ENCODE measurements at regions not wholly inside any gene's neighbourhood (a gene's known extent, or its start where the extent isn't known, plus 50 kb on each side); places are given as distances from the start of the nearest gene placed in this dataset.
A peak's percentile ranks its signal among the peaks of the same experiment; 100 is the strongest.
"Not testable (repeated sequence)": the region's sequence is repeated elsewhere in the genome, so short reads cannot be mapped to it uniquely, and the experiment has no call there.

DNA sequence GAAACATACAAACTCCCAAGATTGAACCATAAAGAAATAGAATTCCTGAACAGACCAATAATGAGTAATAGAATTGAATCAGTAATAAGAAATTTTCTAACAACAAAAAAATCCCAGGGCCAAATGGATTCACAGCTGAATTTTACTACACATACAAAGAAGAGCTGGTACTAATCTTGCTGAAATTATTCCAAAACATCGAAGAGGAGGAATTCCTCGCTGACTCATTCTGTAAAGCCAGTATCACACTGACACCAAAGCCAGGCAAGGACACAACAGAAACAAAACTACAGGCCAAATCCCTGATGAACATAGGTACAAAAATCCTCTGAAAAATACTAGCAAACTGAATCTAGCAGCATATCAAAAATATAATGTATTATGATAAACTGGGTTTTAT, 367.8 kb upstream of the CLEC14A start:
- no peak for DNase-seq
- in situ Hi-C loops (cut with MboI; ENCODE audit: low pct_unique_long_range_greater_than_20kb, low sequenced_read_pairs): no loop called here

DNA sequence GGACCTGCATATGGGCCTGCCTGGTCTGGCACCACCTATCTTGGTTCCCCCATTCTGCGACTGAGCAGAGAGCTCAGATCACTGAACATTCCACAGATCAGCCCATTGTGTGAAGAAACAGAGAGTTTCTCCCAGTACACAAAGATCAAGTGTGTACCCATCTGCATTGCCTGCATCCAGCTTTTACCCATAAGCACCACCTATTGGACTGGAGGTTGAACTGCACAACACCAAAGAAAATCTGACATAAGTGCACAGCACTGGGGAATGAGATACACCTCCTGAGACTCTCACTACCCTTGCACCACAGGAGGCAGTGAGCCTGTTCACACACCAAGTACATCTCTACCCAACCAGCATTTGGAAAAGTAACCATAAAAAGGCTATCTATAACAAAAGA, 362.6 kb upstream of the CLEC14A start:
- in situ Hi-C loops (cut with MboI; ENCODE audit: low pct_unique_long_range_greater_than_20kb, low sequenced_read_pairs): no loop called here
- no peak for DNase-seq

- in situ Hi-C loops (cut with MboI; ENCODE audit: low pct_unique_long_range_greater_than_20kb, low sequenced_read_pairs): no loop called here
- DNase-seq: no peak
These were observed 361.1 kb upstream of the CLEC14A start for GRCh38 chr14:38616959-38617358.

DNA sequence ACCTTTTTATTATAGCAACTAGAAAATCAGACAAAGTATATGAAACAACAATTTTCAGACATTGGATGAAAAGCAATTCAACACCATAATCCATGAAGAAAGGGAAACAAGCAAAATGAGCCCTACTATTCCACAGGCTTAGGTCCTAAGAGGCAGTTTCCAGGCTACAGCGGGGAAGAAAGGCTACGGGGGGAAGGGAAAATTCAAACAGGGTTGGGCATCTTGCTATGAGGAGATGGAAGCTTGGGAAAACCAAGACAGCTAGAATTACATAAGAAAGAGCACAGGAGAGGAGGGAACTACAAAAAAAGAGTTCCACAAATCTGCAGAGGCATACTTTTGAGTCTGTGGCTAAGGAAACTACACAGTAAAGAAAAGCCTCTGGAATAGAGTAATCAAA, 356.0 kb upstream of the CLEC14A start:
- in situ Hi-C loops (cut with MboI; ENCODE audit: low pct_unique_long_range_greater_than_20kb, low sequenced_read_pairs): no loop called here
- no peak for DNase-seq

DNA sequence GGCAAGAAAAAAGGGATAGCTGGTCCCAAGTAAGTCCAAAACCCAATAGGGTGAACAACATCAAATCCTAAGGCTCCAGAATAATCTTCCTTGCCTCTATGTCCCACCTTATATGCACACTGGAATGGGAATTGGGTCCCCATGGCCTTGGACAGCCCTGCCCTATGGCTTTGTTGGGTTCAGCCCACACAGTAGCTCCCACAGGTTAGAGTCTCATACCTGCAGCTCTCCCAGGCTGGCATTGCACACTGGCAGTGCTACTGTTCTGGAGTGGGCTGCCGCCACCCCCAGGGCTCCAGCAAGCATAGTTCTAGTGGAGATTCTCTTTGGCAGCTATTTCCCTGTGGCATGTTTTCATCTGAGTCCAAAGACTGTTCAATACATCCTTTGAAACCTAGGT, 352.4 kb upstream of the CLEC14A start:
- in situ Hi-C loops (cut with MboI; ENCODE audit: low pct_unique_long_range_greater_than_20kb, low sequenced_read_pairs): no loop called here
- no peak for DNase-seq

DNA sequence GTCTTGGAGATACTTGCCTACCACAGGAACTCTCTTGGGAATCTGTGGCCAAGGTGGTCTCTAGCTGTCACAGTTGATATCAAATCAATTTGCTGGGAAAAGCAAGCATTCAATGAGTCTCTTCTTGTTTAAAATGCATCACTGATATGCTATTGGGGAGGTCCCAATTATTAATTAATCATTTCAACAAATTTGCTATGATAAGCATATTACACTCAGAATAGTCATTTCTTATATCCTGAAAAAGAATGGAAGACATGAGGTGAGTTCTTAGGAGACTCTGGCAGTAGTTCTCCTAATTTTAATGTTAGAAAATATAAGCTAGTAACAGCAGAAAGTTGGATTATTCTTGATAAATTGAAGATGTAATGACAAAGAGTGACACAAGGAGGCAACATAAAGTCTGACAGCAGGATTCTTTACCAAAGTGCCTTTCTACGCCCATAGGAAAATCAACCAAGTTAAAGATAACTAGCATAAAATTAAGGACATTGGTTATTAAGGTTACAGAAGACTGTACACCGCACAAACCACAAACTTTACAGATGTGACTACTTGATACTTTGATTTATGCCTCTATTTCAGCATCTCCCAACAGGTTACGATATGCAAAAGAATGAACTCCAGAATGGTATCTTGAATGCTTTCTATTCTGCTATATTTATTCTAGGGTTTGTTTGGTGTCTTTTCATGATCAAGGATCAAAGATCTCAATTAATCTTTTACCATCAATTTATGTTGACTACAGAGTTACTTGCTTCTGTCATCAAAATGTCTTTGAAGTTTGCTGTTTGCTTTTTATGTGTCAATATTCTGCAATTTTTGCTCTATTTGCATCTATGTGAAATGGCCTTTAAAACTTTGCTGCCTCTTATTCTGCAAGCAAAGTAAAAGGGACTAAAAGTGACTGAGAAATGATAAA, 349.6 kb upstream of the CLEC14A start:
- DNase-seq: no peak
- in situ Hi-C loops (cut with MboI; ENCODE audit: low pct_unique_long_range_greater_than_20kb, low sequenced_read_pairs): no loop called here

GRCh38 chr14:38600572-38600971, 344.7 kb upstream of the CLEC14A start:
- DNase-seq; in situ Hi-C loops (cut with MboI; ENCODE audit: low pct_unique_long_range_greater_than_20kb, low sequenced_read_pairs): not testable (repeated sequence)

- in situ Hi-C loops (cut with MboI; ENCODE audit: low pct_unique_long_range_greater_than_20kb, low sequenced_read_pairs): no loop called here
- no peak for DNase-seq
These were observed 337.6 kb upstream of the CLEC14A start for GRCh38 chr14:38593476-38593875.

DNA sequence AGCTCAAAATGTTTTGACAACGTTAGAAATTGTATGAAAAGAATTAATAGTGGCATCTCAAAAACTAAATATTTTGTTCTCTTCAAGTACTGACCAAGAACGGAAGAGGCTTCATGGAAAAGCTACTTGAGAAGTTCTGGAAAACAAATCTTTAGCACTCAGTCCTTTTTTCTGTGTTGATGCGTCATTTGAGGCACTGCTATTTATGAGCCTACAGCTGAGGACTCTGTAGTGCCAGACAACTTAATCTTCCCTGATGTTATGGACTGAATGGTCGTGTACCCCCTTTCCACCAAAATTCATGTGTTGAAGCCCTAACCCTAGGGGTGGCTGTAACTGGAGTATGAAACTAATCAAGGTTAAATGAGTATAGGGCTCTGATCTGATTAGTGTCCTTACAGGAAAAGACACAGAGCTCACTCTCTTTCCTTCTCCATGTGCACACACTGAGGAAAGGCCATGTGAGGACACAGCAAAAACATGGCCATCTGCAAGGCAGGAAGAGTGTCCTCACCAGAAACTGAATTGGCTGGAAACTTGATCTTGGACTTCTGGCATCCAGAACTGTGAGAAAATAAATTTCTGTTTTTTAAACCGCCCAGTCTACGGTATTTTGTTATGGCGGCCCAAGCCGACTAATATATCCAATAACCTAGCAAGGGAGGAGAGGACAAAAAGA, 337.0 kb upstream of the CLEC14A start:
- in situ Hi-C loops (cut with MboI; ENCODE audit: low pct_unique_long_range_greater_than_20kb, low sequenced_read_pairs): no loop called here

GRCh38 chr14:38589747-38590350, 334.0 kb upstream of the CLEC14A start:
- in situ Hi-C loops (cut with MboI; ENCODE audit: low pct_unique_long_range_greater_than_20kb, low sequenced_read_pairs): no loop called here
- DNase-seq: no peak

More for the DNA sequence above, 337.0 kb upstream of the CLEC14A start:
- DNase-seq: no peak

DNA sequence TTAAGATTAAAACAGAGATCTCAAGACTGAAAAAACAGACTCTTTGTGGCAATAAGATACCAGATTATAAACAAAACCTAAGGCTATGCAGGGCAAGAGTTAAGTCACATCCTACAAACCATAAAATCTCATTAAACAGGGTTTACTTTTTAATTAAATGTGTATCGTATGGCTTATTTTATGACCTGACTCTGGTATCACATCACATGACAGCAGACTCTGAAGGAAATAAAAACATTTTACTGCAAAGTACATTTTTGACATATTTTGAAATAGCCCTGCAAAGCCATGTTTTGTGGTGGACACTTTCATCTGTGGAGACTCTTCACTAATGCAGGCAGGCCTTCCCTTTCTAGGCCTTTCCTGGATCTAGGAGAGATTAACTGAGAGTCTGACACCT, 327.6 kb upstream of the CLEC14A start:
- DNase-seq: no peak
- in situ Hi-C loops (cut with MboI; ENCODE audit: low pct_unique_long_range_greater_than_20kb, low sequenced_read_pairs): no loop called here

DNA sequence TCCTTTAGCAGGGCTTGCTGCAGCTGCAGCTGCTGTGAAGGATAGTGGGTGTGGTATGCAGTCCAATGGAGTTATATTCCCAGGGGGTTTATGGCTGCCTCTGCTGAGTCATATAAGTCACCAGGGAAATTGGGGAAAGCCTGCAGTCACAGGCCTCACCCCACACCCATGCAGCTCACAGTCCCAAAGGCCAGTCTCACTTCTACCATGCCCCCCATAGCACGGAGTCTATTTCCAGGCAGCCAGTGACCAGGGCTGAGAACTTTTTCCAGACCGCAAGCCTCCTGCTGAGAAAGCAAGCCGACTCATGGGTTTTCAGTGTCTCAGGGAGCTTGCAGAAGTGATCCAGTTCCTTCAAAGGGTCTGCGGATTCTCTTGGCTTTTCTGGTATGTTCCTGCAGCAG, 322.4 kb upstream of the CLEC14A start:
- DNase-seq: no peak
- in situ Hi-C loops (cut with MboI; ENCODE audit: low pct_unique_long_range_greater_than_20kb, low sequenced_read_pairs): no loop called here

DNA sequence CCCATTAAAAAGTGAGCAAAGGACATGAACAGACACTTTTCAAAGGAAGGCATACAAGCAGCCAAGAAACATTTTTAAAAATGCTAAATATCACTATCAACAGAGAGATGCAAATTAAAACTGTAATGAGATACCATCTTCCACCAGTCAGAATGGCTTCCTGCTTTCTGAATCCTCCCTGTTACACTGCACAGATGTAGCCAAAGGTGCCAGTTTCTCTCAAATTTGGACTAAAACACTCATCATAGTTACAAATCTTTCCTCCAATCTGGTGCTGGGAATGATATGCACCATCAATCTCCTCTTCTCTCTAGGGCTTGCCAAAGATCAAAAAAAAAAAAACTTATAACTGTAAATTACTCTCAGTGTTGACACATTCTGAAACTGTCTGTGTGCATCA, 311.8 kb upstream of the CLEC14A start:
- DNase-seq: no peak
- in situ Hi-C loops (cut with MboI; ENCODE audit: low pct_unique_long_range_greater_than_20kb, low sequenced_read_pairs): no loop called here

DNA sequence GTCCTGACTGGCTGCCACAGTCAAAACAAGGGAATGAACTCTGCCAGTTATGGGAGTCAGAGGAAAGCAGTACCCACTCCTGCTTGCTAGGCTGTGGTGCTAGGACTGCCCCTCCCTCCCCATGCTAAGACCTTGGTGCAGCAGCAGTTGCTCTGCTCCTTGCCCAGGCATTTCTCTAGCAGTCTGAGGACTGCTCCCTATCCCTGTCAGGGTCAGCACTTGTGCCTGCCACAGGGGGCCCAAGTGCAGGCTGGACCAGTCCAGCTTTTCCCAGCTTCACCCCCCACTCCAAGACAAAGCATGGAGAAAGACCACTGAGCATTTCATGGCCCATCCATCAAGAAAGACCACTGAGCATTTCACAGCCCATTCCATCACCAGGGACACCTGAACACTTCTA, 305.8 kb upstream of the CLEC14A start:
- DNase-seq: no peak
- in situ Hi-C loops (cut with MboI; ENCODE audit: low pct_unique_long_range_greater_than_20kb, low sequenced_read_pairs): no loop called here

DNA sequence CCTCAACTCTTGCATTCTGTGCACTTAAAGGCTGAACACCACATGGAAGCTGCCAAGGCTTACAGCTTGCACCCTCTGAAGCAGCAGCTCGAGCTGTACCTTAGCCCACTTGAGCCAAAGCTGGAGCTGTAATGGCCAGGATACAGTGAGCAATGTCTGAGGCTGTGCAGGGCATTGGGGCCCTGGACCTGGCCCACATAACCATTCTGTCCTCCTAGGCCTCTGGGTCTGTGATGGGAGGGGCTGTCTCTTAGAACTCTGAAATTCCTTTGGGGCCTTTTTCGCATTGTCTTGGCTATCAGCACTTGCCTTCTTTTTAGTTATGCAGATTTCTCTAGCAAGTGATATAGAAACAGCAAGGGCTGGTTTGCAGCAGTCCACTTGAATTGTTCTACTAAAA, 303.8 kb upstream of the CLEC14A start:
- in situ Hi-C loops (cut with MboI; ENCODE audit: low pct_unique_long_range_greater_than_20kb, low sequenced_read_pairs): no loop called here
- DNase-seq: no peak

GRCh38 chr14:38557391-38557790, 301.5 kb upstream of the CLEC14A start:
- DNase-seq; in situ Hi-C loops (cut with MboI; ENCODE audit: low pct_unique_long_range_greater_than_20kb, low sequenced_read_pairs): not testable (repeated sequence)

- no peak for DNase-seq
- in situ Hi-C loops (cut with MboI; ENCODE audit: low pct_unique_long_range_greater_than_20kb, low sequenced_read_pairs): no loop called here
These were observed 300.4 kb upstream of the CLEC14A start for GRCh38 chr14:38556252-38556651.

DNA sequence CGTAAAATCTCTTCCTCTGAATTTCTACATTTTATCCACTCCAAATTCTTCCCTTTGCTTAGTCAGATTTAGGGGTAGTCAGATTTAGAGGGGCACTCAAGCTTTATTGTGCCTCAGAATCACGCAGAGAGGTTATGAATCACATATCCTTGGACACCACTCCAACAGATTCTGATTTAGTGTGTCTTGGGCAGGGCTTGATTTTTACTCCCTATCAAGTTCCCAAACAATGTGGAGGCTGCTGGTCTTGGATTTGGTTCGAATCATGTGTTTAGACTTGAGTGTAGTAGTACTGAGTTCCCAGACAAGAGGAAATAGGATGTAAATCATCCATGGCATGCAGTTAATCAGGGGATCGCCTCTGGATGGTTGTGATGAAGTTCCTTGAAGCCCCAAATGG, 298.1 kb upstream of the CLEC14A start:
- in situ Hi-C loops (cut with MboI; ENCODE audit: low pct_unique_long_range_greater_than_20kb, low sequenced_read_pairs): no loop called here
- no peak for DNase-seq

- DNase-seq: no peak
- in situ Hi-C loops (cut with MboI; ENCODE audit: low pct_unique_long_range_greater_than_20kb, low sequenced_read_pairs): no loop called here
These were observed 297.7 kb upstream of the CLEC14A start for GRCh38 chr14:38553586-38553985.

GRCh38 chr14:38549564-38549963, 293.7 kb upstream of the CLEC14A start:
- DNase-seq: peak; percentile 28
- in situ Hi-C loops (cut with MboI; ENCODE audit: low pct_unique_long_range_greater_than_20kb, low sequenced_read_pairs): no loop called here

Measured in KBM-7 (cell line).